GM04503 (cell line): ENCODE measurements at regions not wholly inside any gene's neighbourhood (a gene's known extent, or its start where the extent isn't known, plus 50 kb on each side); places are given as distances from the start of the nearest gene placed in this dataset.
A peak's percentile ranks its signal among the peaks of the same experiment; 100 is the strongest.

Source experiments
- DNase-seq: peaks from one replicate; pipeline ENCODE4 v3.0.0-alpha.2; 2012; ENCODE audit warnings: low read depth

GRCh38 chr11:19519912-19520641 lies 192.6 kb upstream of the NAV2 start:
- no peak for DNase-seq

- no peak for DNase-seq
These were observed 193.3 kb upstream of the NAV2 start for GRCh38 chr11:19519353-19519752.

GRCh38 chr11:19513253-19513652 lies 199.4 kb upstream of the NAV2 start:
- DNase-seq, result no peak

GRCh38 chr11:19512618-19513017 lies 200.0 kb upstream of the NAV2 start:
- no peak for DNase-seq

GRCh38 chr11:19511413-19512183 lies 201.0 kb upstream of the NAV2 start:
- no peak for DNase-seq

- DNase-seq, result no peak
These were observed 201.6 kb upstream of the NAV2 start for GRCh38 chr11:19511066-19511412.

- DNase-seq, result no peak
These were observed 202.2 kb upstream of the NAV2 start for GRCh38 chr11:19510468-19510867.

- no peak for DNase-seq
These were observed 203.4 kb upstream of the NAV2 start for GRCh38 chr11:19509215-19509614.

- no peak for DNase-seq
These were observed 204.5 kb upstream of the NAV2 start for GRCh38 chr11:19508165-19508564.

- DNase-seq, result no peak
These were observed 205.7 kb upstream of the NAV2 start for GRCh38 chr11:19506816-19507486.

- no peak for DNase-seq
These were observed 209.9 kb upstream of the NAV2 start for GRCh38 chr11:19502691-19503253.

- DNase-seq, result no peak
These were observed 211.0 kb upstream of the NAV2 start for GRCh38 chr11:19501631-19502030.

- DNase-seq, result peak; percentile 88
These were observed 212.6 kb upstream of the NAV2 start for GRCh38 chr11:19499999-19500398.

- DNase-seq, result peak; percentile 64
These were observed 213.5 kb upstream of the NAV2 start for GRCh38 chr11:19499026-19499669.

GRCh38 chr11:19493446-19494213 lies 219.0 kb upstream of the NAV2 start:
- no peak for DNase-seq

GRCh38 chr11:19482319-19483100 lies 230.1 kb upstream of the NAV2 start:
- DNase-seq, result no peak

- DNase-seq, result no peak
These were observed 232.1 kb upstream of the NAV2 start for GRCh38 chr11:19480540-19480939.

- no peak for DNase-seq
These were observed 233.7 kb upstream of the NAV2 start for GRCh38 chr11:19478891-19479290.

GRCh38 chr11:19474954-19475721 lies 234.4 kb upstream of the E2F8 start:
- no peak for DNase-seq

GRCh38 chr11:19474211-19474610 lies 233.5 kb upstream of the E2F8 start:
- no peak for DNase-seq
